GM12864 (cell line): ENCODE measurements at regions not wholly inside any gene's neighbourhood (a gene's known extent, or its start where the extent isn't known, plus 50 kb on each side); places are given as distances from the start of the nearest gene placed in this dataset.

ENCODE experiments used
- DNase-seq: peaks from one replicate; pipeline ENCODE4 v3.0.0-alpha.2; 2011; ENCODE audit warnings: low read depth
- H3K4me3 ChIP-seq: 2 replicates; pipeline ENCODE4 v1.5.1; 2011; ENCODE audit warnings: mild to moderate bottlenecking, low read depth, low read length, control low read depth
- TF ChIP-seq, protein P1 (sequence below): IDR thresholded peaks from 2 replicates; pipeline ENCODE4 v1.5.1; 2011; ENCODE audit warnings: low read depth, mild to moderate bottlenecking, moderate library complexity, low read length, control low read depth, inconsistent platforms; ENCODE audit errors: missing control alignments

DNA sequence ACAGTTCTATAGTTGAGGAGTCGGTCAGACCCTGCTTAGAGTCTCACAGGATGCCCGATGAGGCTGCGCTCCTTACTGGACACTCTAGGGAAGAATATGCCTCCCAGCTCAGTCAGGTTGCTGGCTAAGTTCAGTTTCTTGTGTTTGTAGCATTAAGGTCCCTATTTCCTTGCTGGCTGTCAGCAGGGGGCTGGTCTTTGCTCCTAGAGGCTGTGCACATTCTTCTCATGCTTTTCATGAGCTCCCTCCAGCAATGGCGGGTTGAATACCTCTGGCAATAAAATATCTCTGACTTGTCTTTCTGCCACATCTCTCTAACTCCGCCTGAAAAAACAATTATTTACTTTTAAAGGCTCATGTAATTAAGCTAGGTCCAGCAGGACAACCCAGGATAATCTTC lies 79.4 kb upstream of the DNAJC10 start:
- DNase-seq: no peak
- no peak overlapping the region for H3K4me3 ChIP-seq
- TF ChIP-seq, protein P1, sequence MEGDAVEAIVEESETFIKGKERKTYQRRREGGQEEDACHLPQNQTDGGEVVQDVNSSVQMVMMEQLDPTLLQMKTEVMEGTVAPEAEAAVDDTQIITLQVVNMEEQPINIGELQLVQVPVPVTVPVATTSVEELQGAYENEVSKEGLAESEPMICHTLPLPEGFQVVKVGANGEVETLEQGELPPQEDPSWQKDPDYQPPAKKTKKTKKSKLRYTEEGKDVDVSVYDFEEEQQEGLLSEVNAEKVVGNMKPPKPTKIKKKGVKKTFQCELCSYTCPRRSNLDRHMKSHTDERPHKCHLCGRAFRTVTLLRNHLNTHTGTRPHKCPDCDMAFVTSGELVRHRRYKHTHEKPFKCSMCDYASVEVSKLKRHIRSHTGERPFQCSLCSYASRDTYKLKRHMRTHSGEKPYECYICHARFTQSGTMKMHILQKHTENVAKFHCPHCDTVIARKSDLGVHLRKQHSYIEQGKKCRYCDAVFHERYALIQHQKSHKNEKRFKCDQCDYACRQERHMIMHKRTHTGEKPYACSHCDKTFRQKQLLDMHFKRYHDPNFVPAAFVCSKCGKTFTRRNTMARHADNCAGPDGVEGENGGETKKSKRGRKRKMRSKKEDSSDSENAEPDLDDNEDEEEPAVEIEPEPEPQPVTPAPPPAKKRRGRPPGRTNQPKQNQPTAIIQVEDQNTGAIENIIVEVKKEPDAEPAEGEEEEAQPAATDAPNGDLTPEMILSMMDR: no peak

DNA sequence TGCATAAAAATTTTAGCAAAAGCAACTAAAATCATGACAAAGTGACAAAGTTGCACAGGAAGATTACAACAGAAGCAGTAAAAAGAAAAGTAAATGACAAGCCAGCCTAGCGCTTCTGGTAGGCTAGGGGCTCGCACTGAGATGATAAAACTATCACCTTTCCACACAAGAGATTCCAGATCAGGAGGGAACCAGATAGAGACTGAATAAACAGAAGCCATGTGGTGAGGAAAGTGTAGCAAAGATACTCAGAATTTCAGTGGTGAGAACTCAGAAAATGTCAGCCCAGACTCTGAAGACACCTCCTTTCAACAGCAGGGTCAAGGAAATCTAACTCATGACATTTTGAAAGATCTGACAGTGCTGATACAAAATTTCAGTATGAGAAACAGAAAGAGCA lies 77.4 kb upstream of the DNAJC10 start:
- TF ChIP-seq, protein P1: no peak
- DNase-seq: no peak

DNA sequence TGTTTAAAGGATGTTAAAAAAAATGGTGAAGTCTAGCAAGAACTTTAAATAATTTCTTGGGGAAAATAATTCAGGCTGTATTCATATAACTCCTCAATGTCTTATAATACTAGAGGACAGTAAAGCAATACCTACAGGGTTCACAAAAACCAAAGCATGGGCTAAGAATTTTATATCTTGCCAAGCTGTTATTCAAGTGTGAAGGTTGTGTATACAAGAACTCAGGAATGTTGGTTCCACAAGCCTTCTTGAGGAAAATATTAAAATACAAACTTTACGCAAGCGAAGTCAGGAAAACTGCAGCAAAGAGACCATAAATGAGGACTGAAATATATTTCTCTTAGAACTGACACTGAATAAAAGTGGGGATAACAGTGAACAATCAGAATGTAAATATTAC lies 76.1 kb upstream of the DNAJC10 start:
- TF ChIP-seq, protein P1: no peak
- no peak overlapping the region for H3K4me3 ChIP-seq
- DNase-seq: no peak

More for the DNA sequence above, 77.4 kb upstream of the DNAJC10 start:
- H3K4me3 ChIP-seq: no peak overlapping the region

DNA sequence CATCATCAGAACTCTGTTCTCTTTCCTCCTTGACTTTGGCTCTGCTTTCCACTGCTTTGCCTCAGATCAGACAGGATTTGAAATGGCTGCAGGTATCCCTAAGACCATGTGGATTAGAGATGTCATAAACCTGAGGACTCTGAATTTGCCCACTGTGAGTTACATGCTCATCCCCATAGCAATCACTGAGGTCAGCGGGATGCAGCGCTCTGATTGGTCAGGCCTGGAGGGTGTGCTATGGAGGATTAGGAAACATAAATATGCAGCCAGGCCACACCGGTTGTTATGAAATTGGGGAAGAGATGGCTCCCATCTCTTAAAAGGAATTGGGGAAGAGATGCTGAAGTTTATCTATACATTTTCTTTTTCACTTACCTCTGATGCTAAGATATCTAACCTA lies 73.7 kb upstream of the DNAJC10 start:
- peak; percentile 34 for DNase-seq
- H3K4me3 ChIP-seq: no peak overlapping the region
- TF ChIP-seq, protein P1: no peak

DNA sequence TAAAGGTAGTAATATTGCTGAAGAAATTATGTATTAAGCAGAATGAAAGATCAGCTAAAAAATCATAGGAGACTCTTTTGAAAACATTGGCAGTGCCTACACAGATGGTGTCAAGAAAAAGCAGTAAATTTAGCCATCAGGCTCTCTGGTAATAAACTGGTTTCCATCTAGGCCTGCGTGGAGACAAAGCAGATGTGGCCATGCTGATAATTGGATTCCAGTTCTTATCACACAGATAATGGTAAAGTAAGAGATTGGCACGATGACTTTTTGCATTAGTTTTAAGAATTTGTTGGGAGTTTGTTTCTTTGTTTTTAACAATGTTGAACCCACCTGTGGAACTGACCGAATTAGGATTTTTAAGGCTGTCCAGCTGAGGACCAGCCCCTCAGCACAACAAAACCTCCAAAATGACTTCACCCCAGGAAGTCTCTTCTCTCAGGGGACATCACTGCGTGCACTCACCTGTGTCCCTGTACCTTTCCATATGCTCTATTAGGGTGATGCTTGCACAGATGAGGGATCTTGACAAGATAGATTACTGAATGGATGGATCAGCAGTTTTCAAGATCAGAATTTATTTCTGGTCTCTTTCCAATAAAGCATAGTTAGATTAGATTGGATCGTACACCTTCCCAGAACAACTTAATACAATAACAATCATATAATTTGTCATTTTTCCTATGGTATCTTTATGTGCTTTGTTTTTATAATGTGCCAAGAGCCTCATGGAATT lies 69.1 kb upstream of the DNAJC10 start:
- no peak for DNase-seq
- H3K4me3 ChIP-seq: no peak overlapping the region
- TF ChIP-seq, protein P1: no peak

DNA sequence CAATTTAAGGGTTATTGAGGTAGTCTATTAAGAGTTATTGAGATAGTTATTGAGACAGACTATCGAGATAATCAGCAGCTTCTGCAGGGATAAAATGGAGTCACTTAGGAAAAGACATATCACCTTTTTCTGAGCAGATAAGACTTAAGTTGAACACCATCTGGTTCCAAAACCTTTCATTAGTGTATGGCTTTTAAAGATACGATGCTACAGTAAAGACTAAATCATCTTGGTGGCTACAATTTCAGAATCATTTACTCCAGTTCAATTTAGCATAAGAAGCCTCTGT lies 68.6 kb upstream of the DNAJC10 start:
- TF ChIP-seq, protein P1: no peak
- no peak for DNase-seq
- no peak overlapping the region for H3K4me3 ChIP-seq

DNA sequence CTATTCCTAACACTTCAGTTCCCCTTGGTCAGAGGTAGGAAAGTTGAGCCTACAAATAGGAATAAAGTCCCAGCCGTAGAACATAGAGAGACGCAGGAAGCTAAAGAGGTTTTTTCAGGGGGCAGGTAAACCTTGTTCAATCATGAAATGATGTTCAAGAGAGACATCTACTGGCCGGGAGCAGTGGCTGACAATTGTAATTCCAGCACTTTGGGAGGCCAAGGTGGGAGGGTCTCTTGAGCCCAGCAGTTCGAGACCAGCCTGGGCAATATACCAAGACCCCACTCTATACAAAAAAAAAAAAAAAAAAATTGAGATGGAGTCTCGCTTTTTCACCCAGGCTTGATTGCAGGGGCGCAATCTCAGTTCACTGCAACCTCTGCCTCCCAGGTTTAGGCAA lies 66.7 kb upstream of the DNAJC10 start:
- TF ChIP-seq, protein P1: peak; percentile 55
- no peak overlapping the region for H3K4me3 ChIP-seq
- DNase-seq: no peak
